IPS DF 6.9 (cell line): ENCODE measurements at regions not wholly inside any gene's neighbourhood (a gene's known extent, or its start where the extent isn't known, plus 50 kb on each side); places are given as distances from the start of the nearest gene placed in this dataset.
"Not testable (repeated sequence)": the region's sequence is repeated elsewhere in the genome, so short reads cannot be mapped to it uniquely, and the experiment has no call there.

ENCODE experiments used
- DNase-seq: peaks from one replicate; pipeline ENCODE4 v3.0.0-alpha.2; 2013; ENCODE audit warnings: low read depth, low spot score
- H3K27ac ChIP-seq: one replicate; pipeline ENCODE4 v1.5.1; 2013; ENCODE audit warnings: low read length, control low read depth
- H3K27me3 ChIP-seq: 2 replicates; pipeline ENCODE4 v1.6.1; 2013; ENCODE audit warnings: mild to moderate bottlenecking, low read length; ENCODE audit not compliant: control insufficient read depth, insufficient read depth
- H3K36me3 ChIP-seq: 2 replicates; pipeline ENCODE4 v1.6.1; 2013; ENCODE audit warnings: low read length; ENCODE audit not compliant: control insufficient read depth, insufficient read depth
- H3K4me1 ChIP-seq: 2 replicates; pipeline ENCODE4 v1.6.1; 2013; ENCODE audit warnings: low read length; ENCODE audit not compliant: control insufficient read depth, insufficient read depth
- H3K4me3 ChIP-seq: 2 replicates; pipeline ENCODE4 v1.5.1; 2013; ENCODE audit warnings: mild to moderate bottlenecking, low read length
- H3K9me3 ChIP-seq: 2 replicates; pipeline ENCODE4 v1.6.1; 2013; ENCODE audit warnings: low read length, inconsistent platforms; ENCODE audit not compliant: control insufficient read depth, insufficient read depth
- WGBS: extraction: QIAGEN DNeasy Blood & Tissue Kit; methylation state at CpG from one replicate; pipeline ENCODE4 v1.1.7; 2013; ENCODE audit warnings: mixed read lengths, missing lambda C conversion rate; ENCODE audit not compliant: insufficient read length, insufficient coverage; 5-methylcytosine and 5-hydroxymethylcytosine counted together

DNA sequence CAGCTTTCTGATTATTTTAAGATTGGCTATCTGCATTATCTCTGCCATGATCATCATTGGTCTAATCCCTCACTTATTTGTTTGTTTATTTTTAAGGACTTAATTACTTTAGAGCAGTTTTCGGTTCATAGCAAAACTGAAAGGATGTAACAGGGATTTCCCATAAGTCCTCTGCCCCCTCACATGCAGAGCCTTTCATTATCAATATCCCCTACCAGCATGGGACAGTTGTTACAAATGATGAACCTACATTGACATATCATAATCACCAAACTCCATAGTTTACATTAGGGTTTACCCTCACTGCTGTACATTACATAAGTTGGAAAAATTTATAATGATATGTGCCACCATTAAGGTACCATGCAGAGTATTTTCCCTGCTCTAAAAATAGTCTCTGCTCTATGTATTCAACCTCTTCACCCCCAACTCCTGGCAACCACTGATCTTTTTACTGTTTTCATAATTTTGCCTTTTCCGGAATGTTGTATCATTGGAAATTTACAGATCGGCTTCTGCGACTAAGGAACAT is 131.9 kb downstream of the GOLGA6L6 start:
- H3K9me3 ChIP-seq, result peaks cover 18% of the 10 kb centered on the region
- not testable (repeated sequence) for H3K27ac ChIP-seq, H3K4me1 ChIP-seq, DNase-seq, H3K4me3 ChIP-seq, H3K27me3 ChIP-seq, H3K36me3 ChIP-seq
- WGBS, result no CpG with 5 or more reads among the region's 4 CpGs

DNA sequence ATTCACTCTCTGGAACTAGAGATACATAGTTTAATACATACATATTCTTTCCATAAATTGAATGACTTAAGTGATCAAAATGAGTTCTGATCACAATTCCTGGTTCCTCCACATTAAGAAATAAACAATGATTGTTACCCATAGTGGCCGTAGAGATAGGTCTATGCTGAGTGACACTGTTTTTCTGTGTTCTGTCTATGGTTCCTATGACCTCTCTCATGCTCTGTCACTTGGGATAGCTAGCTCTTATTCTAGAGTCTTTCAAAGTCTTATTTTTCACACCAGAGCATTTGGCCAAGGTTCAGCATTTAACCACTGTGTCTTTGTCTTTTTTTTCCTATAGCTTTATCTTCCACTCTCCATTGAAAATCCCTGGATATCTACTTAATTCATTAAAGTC is 132.4 kb downstream of the GOLGA6L6 start:
- H3K27ac ChIP-seq, result no peak overlapping the region
- H3K27me3 ChIP-seq, result no peaks in the 10 kb centered on the region
- no peak for DNase-seq
- H3K9me3 ChIP-seq, result peaks cover 18% of the 10 kb centered on the region
- WGBS, result no CpG with 5 or more reads among the region's 1 CpG
- H3K36me3 ChIP-seq, result no peaks in the 10 kb centered on the region
- H3K4me1 ChIP-seq, result no peaks in the 10 kb centered on the region
- no peak overlapping the region for H3K4me3 ChIP-seq

DNA sequence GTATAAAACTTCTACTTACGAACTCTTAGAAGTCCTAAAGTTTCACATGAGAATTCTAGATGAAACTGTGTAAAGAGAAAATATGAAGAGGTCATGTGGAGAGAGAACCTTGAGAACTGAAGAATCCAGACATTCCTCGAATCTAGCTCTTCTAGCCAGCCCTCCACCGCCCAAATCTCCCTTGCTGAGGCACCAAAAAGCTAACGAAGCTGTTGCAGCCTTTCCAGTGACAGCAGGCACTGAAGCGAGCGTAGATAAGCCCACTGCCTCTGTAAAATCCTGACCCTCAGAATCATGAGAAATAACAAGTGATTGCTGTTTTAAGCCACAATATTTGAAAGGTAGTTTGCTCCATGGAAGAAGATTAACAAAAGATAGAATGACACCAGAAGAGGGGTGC is 134.0 kb downstream of the GOLGA6L6 start:
- WGBS, result no CpG with 5 or more reads among the region's 6 CpGs
- H3K9me3 ChIP-seq, result peaks cover 18% of the 10 kb centered on the region
- DNase-seq, result no peak
- no peaks in the 10 kb centered on the region for H3K4me1 ChIP-seq
- H3K4me3 ChIP-seq, result no peak overlapping the region
- no peaks in the 10 kb centered on the region for H3K27me3 ChIP-seq
- H3K36me3 ChIP-seq, result no peaks in the 10 kb centered on the region
- no peak overlapping the region for H3K27ac ChIP-seq

DNA sequence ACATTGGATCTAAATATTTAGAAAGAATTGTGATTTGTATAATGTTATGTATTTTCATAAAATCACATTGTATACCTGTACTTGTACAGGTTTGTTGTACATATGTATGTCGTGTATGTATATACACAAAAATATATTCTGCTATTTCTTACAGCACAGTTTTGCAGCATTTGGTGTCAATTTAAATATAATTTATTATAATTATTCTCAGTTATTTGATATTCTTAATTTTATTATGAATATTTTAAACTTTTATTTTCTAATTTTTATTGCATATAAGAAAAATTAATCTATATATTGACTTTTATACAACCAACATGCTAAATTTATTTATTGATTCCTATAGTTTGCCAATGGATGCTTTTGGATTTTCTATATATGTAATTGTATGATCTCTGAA is 137.0 kb downstream of the GOLGA6L6 start:
- not testable (repeated sequence) for H3K4me3 ChIP-seq, DNase-seq, H3K4me1 ChIP-seq, H3K27ac ChIP-seq, H3K27me3 ChIP-seq, H3K36me3 ChIP-seq
- H3K9me3 ChIP-seq, result peaks cover 23% of the 10 kb centered on the region
- no CpG with 5 or more reads among the region's 1 CpG for WGBS

DNA sequence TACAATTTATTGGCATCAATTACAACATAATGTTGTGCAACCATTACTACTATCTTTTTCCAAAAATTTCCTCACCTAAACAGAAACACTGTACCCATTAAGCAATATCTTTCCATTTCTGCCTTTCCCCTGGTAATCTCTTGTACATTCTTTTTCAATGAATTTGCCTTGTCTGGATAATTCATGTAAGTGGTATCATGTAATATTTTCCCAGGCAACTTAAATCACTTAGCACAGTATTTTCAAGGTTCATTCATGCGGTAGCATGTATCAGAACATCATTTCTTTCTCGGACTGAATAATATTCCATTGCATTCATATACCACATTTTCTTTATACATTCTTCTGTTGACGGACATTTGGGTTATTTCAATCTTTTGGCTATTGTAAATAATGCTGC is 139.0 kb downstream of the GOLGA6L6 start:
- H3K27me3 ChIP-seq, H3K36me3 ChIP-seq, DNase-seq, H3K27ac ChIP-seq, H3K4me1 ChIP-seq, H3K4me3 ChIP-seq: not testable (repeated sequence)
- no CpG with 5 or more reads among the region's 3 CpGs for WGBS
- H3K9me3 ChIP-seq, result peaks cover 15% of the 10 kb centered on the region

DNA sequence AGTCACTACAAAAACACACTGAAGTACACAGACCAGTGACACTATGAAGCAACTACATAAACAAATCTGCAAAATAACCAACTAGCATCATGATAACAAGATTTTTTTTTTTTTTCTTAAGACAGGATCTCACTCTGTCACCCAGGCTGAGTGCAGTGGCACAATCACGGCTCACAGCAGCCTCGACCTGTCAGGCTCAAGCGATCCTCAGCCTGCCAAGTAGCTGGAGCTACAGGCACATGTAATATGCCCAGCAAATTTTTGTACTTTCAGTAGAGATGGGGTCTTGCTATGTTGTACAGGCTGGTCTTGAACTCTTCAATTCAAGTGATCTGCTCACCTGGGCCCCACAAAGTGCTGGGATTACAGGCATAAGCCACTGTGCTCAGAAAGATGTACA is 140.5 kb downstream of the GOLGA6L6 start:
- DNase-seq, H3K27ac ChIP-seq, H3K27me3 ChIP-seq, H3K4me3 ChIP-seq, H3K4me1 ChIP-seq, H3K36me3 ChIP-seq: not testable (repeated sequence)
- WGBS, result no CpG with 5 or more reads among the region's 3 CpGs
- peaks cover 12% of the 10 kb centered on the region for H3K9me3 ChIP-seq

DNA sequence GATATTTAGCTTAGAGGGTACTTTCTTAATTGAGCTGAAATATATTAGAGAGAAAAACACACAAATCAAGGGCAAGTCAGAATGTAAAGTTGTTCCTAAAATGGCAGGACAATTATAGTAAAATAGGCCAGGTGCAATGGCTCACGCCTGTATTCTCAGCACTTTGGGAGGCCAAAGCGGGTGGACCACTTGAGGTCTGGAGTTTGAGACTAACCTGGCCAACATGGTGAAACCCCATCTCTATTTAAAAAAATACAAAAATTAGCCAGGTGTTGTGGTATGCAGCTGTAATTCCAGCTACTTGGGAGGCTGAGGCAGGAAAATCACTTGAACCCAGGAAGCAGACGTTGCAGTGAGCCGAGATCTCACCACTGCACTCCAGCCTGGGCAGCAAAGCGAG is 142.9 kb downstream of the GOLGA6L6 start:
- H3K36me3 ChIP-seq, H3K4me1 ChIP-seq, H3K27ac ChIP-seq, DNase-seq, H3K4me3 ChIP-seq, H3K27me3 ChIP-seq: not testable (repeated sequence)
- H3K9me3 ChIP-seq, result peaks cover 10% of the 10 kb centered on the region
- WGBS, result no CpG with 5 or more reads among the region's 5 CpGs

DNA sequence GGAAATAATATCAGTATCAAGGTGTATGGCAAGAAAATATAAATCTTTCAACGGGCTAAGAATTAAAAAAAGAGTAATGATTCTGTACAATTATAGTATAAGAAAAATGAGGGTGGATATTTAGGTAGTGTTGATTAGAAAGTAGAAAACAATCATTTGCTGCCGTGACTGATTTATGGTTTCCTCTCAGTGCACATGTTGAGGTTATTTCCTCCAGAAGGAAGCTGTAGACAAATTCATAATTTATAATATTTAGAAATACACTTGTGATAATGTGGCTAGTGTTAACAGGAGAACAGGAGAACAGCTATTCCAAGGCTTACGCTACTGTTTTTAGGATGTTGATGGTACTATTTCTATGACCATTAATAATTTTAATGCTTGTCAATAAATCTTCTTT is 153.4 kb downstream of the GOLGA6L6 start:
- not testable (repeated sequence) for DNase-seq, H3K27ac ChIP-seq, H3K4me1 ChIP-seq, H3K27me3 ChIP-seq, H3K36me3 ChIP-seq, H3K4me3 ChIP-seq
- WGBS, result no CpG with 5 or more reads among the region's 3 CpGs
- peaks cover 21% of the 10 kb centered on the region for H3K9me3 ChIP-seq

DNA sequence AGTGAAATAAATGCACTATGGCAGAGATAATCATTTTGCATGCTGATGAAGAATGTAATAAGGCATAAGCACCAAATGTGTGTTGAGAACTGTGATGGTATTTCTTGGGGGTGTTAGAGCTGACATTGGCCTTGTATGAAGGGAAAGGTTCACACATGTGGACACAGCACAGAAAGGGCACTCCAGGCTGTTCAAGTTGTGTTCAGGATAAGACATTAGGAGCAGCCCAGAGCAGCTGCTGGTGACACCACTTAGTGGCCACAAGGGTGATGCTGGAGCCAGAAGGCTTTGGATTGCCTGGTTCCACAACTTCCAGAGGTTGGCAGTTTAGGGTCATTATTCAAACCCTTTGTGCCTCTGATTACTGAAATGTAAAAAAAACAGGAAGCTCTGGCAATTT is 155.4 kb downstream of the GOLGA6L6 start:
- Histone ChIP-seq H3K27ac (no peak overlapping the region), H3K36me3 (no peaks in the 10 kb centered on the region), H3K4me1 (no peaks in the 10 kb centered on the region), H3K9me3 (peaks cover 22% of the 10 kb centered on the region), H3K4me3 (no peak overlapping the region), H3K27me3 (no peaks in the 10 kb centered on the region)
- no peak for DNase-seq

DNA sequence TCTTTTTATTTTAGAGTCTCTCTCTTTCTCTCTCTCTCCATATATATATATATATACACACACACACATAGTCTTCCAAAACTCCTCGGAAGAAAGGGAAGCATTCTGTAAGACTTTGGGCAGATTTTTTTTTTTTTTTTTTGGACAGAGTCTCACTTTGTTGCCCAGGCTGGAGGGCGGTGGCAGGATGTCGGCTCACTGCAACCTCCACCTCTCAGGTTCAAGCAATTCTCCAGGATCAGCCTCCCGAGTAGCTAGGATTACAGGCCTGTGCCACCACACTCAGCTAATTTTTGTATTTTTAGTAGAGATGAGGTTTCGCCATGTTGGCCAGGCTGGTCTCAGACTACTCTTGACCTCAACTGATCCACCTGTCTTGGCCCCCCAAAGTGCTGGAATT is 161.4 kb downstream of the GOLGA6L6 start:
- H3K4me1 ChIP-seq, DNase-seq, H3K36me3 ChIP-seq, H3K4me3 ChIP-seq, H3K27me3 ChIP-seq, H3K27ac ChIP-seq: not testable (repeated sequence)
- WGBS, result no CpG with 5 or more reads among the region's 5 CpGs
- H3K9me3 ChIP-seq, result peaks cover 19% of the 10 kb centered on the region

DNA sequence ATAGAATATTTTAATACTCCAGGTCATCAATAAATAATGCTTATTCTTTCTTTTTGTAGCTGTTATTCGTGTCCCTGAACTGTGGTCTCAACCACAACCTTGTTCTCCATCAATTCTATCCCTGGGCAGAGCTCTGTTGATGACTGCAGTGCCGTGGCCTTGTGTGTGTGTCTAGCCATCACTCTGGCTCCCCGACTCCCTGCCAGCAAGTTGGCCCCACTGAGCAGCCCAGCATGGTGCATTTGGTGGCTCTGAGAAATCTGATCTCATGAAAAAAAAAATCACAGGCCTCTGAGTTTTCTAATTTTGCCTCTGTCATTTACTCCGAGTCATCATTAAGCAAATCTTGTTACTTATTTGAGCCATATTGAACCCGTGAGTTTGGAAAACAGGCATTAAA is 164.7 kb downstream of the GOLGA6L6 start:
- no CpG with 5 or more reads among the region's 5 CpGs for WGBS
- no peak overlapping the region for H3K4me3 ChIP-seq
- peaks cover 23% of the 10 kb centered on the region for H3K9me3 ChIP-seq
- H3K4me1 ChIP-seq, result no peaks in the 10 kb centered on the region
- H3K27ac ChIP-seq, result no peak overlapping the region
- no peak for DNase-seq
- H3K36me3 ChIP-seq, result no peaks in the 10 kb centered on the region
- no peaks in the 10 kb centered on the region; the same call in 1 of the 2 replicates for H3K27me3 ChIP-seq
